Urothelium cell line (cell line): ENCODE measurements at regions not wholly inside any gene's neighbourhood (a gene's known extent, or its start where the extent isn't known, plus 50 kb on each side); places are given as distances from the start of the nearest gene placed in this dataset.
A peak's percentile ranks its signal among the peaks of the same experiment; 100 is the strongest.

ENCODE experiments used
- DNase-seq: peaks from one replicate; pipeline ENCODE4 v3.0.0; 2011; ENCODE audit warnings: low spot score, mixed read lengths
- FAIRE-seq: peaks from 2 replicates; lab custom pipeline; 2011; peaks lifted over from hg19 to GRCh38; lab: Jason Lieb, UNC

DNA sequence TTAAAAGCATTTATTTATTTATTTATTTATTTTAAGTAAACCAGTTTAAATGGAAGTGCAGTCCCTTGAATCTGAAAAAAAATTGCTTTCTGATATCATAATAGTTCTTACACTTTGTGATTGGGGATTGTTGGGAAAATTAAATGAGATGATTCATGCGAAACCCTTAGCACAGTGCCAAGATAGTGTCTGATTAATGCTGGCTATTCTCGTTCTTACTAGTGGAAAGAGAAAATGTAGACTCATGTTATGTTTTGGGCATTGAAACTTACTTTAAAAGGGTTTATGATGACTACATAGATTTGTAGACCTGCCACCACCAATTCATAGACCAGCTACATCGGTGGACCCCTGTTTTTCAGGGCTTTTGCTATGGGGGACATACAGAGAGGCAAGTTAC lies 229.2 kb upstream of the ZFP64 start:
- DNase-seq (no peak), FAIRE-seq (no peak)

DNA sequence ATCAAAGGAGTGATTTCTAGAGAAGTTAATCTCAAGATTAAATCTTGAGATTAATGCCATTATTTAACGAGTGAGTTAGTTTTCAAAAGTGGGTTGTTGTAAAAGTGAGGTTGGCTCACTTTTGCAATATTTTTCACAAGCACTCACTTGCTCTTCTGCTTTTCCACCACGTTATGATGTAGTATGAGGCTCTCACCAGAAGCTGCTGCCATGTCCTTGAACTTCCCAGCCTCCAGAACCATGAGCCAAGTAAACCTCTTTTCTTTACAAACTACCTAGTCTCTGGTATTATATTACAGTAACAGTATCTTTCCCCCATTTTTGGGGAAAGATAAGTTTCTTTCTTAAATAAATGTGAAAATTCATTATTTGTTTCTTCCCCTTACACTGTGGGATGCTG lies 227.6 kb upstream of the ZFP64 start:
- DNase-seq, result no peak
- no peak for FAIRE-seq

DNA sequence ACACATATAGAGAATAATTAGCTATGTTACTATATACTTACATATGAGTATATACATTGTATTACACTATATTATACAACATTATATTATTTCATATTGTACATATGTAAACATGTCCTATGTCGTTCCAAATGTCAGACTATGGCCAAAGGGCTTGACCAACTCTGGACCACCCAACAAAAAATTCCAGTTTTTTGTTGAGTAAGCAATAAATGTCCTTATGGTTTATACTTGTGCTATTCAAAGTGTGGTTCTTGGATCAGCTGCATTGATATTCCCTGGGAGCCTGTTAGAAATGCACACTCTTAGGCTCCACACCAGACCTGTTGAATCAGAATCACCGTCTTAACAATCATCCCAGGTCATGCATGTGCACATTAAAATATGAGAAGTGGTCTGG lies 225.4 kb upstream of the ZFP64 start:
- DNase-seq (no peak), FAIRE-seq (no peak)

DNA sequence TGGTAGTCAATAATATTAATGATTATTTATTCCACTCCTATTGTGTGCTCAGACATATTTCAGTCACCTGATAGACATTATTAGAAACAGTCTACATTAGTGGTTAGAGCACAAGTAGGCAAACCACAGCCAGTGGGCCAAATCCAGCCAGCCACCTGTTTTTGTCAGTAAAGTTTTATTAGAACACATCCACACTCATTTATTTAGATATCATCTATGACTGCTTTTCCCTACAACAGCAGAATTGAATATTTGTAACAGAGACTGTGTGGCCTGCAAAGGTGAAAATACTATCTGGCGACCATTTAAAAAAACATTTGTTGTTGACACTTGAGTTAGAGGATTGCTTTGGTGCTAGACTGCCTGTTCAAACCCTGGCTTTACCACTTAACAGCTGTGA lies 220.0 kb upstream of the ZFP64 start:
- DNase-seq (no peak), FAIRE-seq (no peak)

DNA sequence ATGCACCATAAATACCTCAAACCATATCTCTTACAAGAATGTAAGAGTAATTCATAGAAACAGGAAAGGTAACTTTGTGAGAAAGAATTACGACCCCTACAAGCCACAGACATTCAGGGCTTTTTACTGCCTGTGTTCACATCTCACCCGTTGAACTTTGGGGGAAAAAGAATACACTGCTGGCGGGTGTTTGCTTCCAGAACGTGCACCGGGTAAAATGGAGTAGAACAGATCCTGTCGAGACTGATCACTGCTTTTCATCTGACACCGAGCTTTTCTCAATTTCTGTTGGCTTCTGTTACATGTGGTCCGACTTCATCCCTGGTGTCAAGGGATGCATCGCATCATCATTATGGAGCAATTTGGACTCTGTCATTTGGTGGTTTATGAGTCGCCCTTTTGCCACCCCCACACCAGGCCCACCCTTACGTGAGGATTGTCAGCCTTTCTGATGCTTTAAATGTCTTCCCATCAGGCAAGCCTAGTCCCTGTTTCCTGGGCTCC lies 219.2 kb upstream of the ZFP64 start:
- FAIRE-seq, result no peak
- DNase-seq, result no peak

DNA sequence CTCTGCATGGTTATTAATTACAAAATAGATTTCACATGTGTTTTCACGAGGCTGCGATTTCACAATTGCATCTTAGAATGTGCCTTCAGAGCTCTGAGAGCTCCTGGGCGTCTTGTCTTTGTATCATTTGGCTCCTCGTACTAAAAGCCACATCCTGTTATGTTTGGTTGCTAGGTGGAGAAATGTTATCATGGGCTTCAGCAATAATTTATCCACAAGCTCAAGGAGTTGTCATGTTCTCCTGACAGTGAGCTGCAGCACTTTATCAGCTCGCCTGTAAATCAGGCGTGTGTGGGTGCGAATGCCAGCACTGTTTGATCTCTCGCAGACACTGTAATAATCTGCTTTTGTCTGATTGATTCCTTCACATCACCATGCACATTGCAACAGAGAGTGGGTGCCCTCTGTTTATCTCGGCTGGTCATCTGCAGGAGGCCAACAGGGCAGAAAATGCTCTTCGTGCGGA lies 218.6 kb upstream of the ZFP64 start:
- no peak for FAIRE-seq
- DNase-seq, result peak; percentile 44

DNA sequence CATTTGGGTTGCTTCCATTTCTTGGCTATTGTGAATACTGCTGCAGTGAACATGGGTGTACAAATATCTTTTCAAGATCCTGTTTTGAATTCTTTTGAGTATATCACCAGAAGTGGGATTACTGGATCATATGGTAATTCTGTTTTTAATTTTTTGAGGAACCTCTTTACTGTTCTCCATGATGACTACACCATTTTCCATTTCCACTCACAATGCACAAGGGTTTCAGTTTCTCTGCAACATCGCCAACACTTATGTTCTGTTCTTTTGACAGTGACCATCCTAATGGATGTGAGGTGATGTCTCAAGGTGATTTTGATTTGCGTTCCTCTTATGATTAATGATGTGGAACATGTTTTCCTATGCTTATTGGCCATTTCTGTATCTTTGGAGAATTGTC lies 214.4 kb upstream of the ZFP64 start:
- FAIRE-seq, result peak; percentile 17
- no peak for DNase-seq

DNA sequence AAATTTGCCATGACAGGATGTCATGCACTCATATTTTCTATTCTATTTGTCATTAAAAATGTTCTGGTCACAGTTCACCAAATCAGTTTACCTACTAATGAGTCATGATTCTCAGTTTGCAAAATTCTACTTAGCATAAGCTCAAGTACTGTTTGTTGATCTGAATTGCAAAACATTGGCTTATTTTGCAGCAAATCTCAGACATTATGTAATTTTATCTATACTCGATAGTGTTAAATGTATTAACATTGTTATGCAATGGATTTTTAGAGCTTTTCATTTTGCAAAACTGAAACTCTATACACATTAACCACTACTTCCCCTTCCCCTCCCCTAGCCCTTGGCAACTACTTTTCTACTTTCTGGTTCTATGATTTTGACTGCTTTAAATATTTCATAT lies 213.8 kb upstream of the ZFP64 start:
- DNase-seq, result no peak
- FAIRE-seq, result no peak

DNA sequence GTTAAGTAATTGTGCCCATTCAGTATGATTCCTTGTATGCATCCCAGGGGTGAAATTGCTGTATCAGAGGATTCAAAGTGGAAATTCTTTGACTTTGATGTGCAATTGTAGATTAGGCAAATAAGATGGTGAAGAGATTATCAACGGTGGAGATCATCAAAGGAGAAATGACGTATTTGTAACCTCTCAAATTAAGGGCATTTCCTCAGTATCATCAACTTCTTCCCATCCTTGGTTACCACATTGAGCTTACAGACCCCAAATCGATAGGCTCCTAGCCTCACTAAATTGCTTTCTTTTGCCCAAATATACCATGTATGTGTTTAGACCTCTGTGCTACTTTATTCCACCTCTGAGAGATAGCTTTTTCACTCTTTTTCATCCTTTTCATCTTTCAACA lies 213.1 kb upstream of the ZFP64 start:
- FAIRE-seq (no peak), DNase-seq (no peak)

DNA sequence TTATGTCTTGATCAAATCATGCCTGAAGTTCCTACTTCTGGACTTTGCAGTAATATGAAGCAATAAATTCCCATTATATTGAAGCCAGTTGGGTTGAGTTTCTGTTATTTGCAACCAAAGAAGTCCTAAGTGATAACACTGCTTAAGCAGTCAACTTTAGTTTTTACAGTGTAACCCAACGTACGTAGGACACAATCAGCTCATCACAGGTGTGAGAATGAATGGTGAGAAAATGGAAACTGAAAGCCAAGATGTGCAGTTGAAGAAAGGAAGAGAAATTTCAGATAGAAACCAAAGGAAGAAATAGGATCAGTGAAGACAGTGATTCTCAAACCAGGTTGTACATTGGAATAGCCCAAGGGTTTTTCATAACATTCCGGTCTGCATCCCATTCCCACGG lies 211.4 kb upstream of the ZFP64 start:
- FAIRE-seq (no peak), DNase-seq (no peak)

DNA sequence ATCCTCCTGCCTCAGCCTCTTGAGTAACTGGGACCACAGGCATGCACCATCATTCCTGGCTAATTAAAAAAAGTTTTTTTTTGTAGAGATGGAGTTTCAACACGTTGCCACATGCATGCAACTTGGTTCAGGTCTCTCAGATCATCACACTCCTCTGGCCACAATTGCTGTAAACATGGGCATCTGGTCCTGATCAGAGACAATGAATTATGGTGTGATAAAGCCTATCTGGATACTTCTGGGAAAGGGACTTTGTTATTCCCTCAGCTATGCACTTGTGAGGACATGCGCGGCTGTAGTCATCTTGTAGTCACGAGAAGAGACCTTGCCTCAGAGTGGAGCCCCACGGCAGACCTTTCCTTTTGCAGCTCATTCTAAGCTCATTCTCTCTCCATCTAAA lies 210.9 kb upstream of the ZFP64 start:
- no peak for DNase-seq
- no peak for FAIRE-seq

DNA sequence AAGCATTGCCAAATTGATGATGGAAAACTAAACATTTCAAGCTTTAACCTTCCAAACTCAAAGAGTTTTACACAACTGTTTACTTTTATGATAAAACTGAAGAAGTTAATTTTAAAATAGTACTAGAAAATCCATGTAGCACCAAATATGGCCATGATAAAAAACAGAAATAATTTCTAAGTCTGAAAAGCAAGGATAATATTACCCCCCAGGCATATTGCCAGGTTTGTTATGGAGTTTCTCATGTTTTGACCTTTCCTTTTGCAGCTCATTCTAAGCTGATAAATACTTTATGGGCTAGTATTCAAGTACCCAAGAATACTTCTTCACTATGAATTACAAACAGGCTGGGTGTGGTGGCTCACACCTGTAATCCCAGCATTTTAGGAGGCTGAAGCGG lies 209.9 kb upstream of the ZFP64 start:
- DNase-seq (no peak), FAIRE-seq (no peak)

DNA sequence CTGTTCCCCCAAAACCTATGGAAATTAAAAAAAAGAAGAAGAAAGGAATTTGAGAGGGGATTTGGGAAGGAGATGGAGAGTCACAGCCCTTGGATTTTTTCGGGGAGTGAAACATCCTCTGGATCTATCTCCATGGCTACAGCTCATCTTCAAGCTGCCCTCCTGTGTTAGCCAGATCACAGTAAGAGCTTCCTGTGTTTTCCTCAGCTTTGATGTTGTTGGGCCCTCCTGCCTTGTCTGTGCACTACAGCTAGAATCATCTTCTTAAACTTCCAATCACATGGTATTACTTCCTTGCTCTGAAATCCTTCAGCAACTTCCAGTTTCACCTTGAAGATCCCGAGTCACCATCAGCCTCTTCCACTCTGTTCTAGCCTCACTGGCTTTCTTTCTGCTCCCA lies 207.8 kb upstream of the ZFP64 start:
- no peak for DNase-seq
- no peak for FAIRE-seq

DNA sequence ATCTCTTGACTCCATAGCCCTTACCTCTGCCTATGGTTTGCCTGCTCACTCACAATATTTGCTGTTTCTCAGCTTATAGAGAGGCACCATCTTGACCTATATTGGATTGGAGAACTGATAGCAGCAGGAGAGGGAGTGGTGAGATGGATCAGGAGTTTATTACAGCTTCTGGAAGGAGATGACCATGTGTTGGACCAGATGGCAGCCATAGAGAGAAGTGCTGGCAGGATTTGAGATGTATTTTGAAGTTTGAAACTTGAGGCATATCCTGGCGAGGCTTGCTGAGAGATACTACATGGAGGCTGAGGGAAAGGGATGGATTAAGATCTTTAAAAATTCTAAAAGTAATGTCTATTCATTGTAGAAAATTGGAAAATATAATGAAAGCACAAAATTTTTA lies 198.0 kb upstream of the ZFP64 start:
- no peak for FAIRE-seq
- DNase-seq, result no peak

DNA sequence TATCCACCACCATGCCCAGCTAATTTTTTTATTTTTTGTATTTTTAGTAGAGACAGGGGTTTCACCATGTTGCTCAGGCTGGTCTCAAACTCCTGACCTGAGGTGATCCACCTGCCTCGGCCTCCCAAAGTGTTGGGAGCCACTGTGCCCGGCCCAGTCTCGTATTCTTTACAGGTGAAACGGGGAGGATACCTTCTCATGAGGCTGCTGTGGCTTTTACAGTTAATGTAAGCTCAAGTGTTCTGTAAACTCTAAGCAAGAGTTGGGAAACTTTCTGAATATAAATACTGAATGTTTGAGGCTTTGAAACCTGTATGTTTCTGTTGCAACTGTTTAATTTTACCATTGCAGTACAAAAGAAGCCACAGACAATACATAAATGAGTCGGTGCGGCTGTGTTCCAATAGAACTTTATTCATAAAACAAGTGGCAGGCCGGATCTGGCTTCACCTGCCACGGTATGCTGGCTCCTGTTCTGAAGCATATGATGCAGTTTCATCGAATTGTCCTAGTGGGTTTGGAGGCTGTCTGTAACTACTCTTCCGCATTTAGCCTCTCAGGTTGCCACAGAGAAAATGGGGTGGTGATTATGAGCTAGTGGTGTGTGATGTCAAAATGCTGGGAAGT lies 192.5 kb upstream of the ZFP64 start:
- FAIRE-seq (no peak), DNase-seq (no peak)

DNA sequence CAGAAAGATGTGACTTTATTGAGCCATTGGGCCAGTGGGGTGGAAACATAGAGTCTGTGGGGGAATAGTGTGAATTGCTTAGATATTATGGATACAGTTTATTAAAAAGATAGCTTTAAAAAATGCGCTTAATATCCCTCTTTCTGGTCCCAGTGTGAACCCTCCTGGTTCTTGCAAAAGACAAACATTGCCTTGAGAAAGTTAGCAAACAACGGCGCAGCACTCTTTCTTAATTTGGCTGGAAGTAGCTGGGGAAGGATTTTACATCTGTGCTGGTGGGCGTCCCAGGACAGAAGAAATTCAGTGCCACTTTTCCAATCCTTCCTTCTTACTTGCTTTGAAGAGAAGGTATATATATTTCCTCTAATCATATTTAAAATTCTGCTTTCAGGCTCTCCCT lies 191.4 kb upstream of the ZFP64 start:
- no peak for FAIRE-seq
- no peak for DNase-seq

DNA sequence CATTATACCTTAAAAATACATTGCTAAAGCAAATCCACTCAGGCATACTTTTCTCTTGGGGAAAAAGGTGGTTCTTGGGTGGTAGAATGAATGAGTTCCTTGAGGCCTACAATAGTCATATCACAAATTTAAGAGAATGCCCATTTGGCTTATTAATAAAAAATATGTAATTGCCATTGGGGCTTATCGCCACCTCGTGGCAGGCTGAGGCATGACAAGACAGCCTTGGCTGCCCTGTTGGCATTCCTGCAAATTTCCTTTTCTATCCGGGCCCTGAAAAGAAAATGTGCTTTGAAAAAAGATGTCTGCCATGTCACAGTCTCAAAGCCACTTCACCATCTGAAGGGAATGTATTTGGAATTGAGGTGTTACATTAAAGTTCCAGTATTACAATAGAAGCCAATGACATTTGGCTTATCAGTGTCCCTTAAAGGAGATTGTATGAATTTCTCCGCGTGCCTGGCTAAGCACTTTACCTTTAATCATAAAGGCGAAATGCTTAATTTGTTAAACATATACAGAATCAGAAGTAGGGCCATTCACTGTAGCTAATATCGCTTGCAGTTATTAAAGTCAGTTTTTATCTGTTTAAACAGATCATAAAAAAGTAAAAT lies 188.3 kb upstream of the ZFP64 start:
- peak; percentile 64 for DNase-seq
- FAIRE-seq, result peak; percentile 80

DNA sequence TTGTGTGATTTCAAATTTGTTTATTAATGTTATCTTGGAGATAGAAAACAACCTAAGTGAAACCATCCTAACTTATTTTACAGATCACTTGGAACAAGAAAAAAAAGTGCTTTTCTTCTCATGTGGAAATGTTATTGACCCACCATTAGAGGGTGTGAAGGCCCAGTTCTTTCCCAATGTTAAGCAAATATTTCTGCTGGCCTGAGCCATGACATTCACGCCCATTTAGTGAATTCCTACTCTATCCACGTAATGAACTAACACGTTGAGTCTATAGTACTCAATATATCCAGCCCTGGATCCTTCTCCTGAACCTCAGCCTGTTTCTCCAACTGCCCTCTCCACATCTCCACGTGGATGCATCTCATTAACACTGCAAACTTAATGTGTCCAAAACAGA lies 180.6 kb upstream of the ZFP64 start:
- FAIRE-seq (no peak), DNase-seq (no peak)

DNA sequence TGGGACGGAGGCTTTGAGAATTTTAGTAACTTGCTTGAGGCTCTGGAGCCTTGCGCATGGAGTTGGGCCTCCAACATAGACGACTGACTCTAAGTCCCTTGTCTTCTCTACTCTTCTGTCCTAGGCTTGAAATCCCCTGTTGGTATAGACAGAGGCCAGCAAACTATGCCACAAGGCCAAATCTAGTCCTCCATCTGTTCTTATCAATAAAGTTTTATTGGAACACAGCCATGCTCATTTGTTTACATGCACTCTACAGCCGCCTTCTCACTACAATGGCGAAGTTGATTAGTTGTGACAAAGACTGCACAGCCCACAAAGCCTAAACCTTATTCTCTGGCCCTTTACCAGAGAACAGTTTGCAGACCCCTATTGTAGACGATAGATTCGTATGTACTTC lies 174.1 kb upstream of the ZFP64 start:
- DNase-seq (no peak), FAIRE-seq (no peak)

DNA sequence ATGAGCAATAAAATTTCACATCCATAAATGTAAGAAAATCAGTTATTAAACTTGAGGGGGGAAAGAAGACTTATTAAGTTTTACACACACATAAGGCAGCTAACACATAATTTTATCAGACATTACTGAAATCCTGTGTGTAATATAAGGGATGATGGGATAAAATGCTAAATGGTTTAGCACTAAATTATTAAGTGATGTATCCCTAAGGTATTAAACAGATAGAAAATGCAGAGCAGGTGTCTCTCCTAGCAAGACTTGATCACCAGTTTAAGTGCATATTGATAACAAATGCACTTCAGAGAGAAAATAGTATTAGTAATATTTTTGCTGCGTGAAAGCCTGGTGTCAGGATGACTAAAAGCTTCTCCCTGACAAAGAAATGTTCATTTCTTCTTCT lies 172.8 kb upstream of the ZFP64 start:
- DNase-seq, result no peak
- FAIRE-seq, result no peak

DNA sequence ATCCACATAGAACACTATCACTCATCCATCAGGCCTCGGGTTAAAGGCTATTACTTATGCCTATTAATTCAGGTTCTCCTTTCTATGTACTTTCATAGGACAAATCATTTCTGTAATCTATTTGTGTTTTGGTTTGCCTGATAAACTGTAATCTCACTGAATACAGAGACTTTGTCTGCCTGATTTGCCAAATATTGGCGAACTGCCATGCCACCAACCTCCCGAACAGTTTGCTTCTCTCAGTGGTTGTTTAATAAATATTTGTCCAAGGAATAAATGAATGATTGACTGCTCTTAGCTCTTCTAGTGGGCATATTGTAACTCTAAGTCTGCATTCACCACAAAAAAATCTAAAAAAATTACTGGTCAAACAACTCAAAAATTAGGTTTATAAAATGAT lies 170.1 kb upstream of the ZFP64 start:
- DNase-seq (no peak), FAIRE-seq (peak; percentile 13)

DNA sequence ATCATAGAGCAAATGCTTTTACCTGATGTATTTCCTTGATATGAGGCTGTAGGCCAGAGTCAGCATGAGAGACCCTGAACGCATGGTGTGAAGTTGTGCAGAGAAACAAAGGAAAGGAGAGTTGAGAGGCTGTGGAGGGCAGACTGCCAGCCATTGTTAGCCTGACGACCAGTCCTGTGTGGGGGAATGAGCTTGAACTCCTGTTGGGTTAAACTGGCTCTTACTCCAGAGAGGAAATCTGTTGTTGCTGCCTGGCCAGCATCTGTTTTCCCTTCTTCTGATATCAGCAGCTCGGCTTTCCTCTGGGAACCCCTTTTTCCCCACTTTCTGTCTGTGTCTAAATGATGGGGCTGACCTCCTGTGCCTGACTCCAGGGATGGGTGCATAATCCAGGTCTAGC lies 158.2 kb upstream of the ZFP64 start:
- FAIRE-seq, result no peak
- no peak for DNase-seq

DNA sequence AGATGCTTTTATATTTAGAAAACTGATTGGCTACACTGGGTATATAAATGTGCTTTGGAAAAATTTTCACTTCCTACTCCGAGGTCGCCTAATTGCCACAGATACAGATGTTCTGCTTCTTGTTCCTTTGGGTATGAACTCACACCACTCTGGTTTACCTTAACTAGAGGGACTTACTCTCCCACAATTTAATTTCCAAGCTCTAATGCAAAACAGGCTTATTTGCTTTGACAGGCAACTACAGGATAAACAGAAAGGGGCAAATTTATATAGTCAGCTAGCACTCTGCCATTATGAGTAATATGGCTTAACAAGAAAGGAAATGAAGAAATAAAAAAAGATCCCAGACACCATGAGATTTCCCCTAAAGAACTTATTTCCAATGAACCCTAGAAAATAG lies 156.9 kb upstream of the ZFP64 start:
- FAIRE-seq, result no peak
- DNase-seq, result no peak
